H1 (cell line): ENCODE measurements at regions not wholly inside any gene's neighbourhood (a gene's known extent, or its start where the extent isn't known, plus 50 kb on each side); places are given as distances from the start of the nearest gene placed in this dataset.
"Not testable (repeated sequence)": the region's sequence is repeated elsewhere in the genome, so short reads cannot be mapped to it uniquely, and the experiment has no call there.

ENCODE experiments used
- BACH1 ChIP-seq: IDR thresholded peaks from 2 replicates; pipeline ENCODE4 v1.6.1; 2012; ENCODE audit warnings: low read length, improper control_type of control experiment
- EZH2 ChIP-seq: fragments of 200-600 bp; sonication (generic); IDR thresholded peaks from 2 replicates; pipeline ENCODE4 v1.7.1; 2012; ENCODE audit warnings: low read depth, mild to moderate bottlenecking, moderate library complexity, low read length, inconsistent platforms; ENCODE audit not compliant: severe bottlenecking
- POLR2A ChIP-seq, 2 experiments: IDR thresholded peaks; 1 replicate in 1 of 2; 2 replicates in 1 of 2; pipeline ENCODE4 v1.6.1; 2011; ENCODE audit warnings: low read depth in 2 of 2, low read length in 2 of 2, mild to moderate bottlenecking in 2 of 2; ENCODE audit errors: control extremely low read depth in 1 of 2
- POU5F1 ChIP-seq: IDR thresholded peaks from 2 replicates; pipeline ENCODE4 v1.6.1; 2011; ENCODE audit warnings: low read depth, mild to moderate bottlenecking, low read length, moderate library complexity
- RNF2 ChIP-seq: fragments of 200-900, 300-1000 bp; sonication (generic); IDR thresholded peaks from 2 replicates; pipeline ENCODE4 v1.7.1; 2016; ENCODE audit warnings: borderline replicate concordance, low read depth, mild to moderate bottlenecking, antibody characterized with exemption, low read length; ENCODE audit not compliant: poor library complexity, severe bottlenecking; ENCODE audit errors: missing control alignments
- SP1 ChIP-seq: IDR thresholded peaks from 2 replicates; pipeline ENCODE4 v1.6.1; 2011; ENCODE audit warnings: low read depth, low read length
- TAF7 ChIP-seq: optimal IDR thresholded peaks from 2 replicates; pipeline ENCODE3; 2011; ENCODE audit warnings: low read depth, mild to moderate bottlenecking, inconsistent platforms, low read length, moderate library complexity, borderline replicate concordance
- TEAD4 ChIP-seq: IDR thresholded peaks from 2 replicates; pipeline ENCODE4 v1.6.1; 2012; ENCODE audit warnings: low read depth, low read length, inconsistent platforms, mixed read lengths
- TF ChIP-seq, protein P1 (sequence below): IDR thresholded peaks from 2 replicates; pipeline ENCODE4 v1.6.1; 2012; ENCODE audit warnings: inconsistent platforms
- TF ChIP-seq, protein P2 (sequence below), 3 experiments: IDR thresholded peaks; 1 replicate in 2 of 3; 2 replicates in 1 of 3; pipeline versions ENCODE4 v1.5.1 to v1.6.1; 2011; ENCODE audit warnings: low read length in 3 of 3, mild to moderate bottlenecking in 3 of 3, inconsistent platforms in 2 of 3, low read depth in 1 of 3, moderate library complexity in 1 of 3; ENCODE audit not compliant: insufficient read depth in 1 of 3; ENCODE audit errors: control extremely low read depth in 1 of 3
- TF ChIP-seq, protein P3 (sequence below): IDR thresholded peaks from 2 replicates; pipeline ENCODE4 v1.6.1; 2012; ENCODE audit warnings: inconsistent platforms
- TF ChIP-seq, protein P4 (sequence below): IDR thresholded peaks from 2 replicates; pipeline ENCODE4 v1.6.1; 2011; ENCODE audit warnings: low read length, improper control_type of control experiment

DNA sequence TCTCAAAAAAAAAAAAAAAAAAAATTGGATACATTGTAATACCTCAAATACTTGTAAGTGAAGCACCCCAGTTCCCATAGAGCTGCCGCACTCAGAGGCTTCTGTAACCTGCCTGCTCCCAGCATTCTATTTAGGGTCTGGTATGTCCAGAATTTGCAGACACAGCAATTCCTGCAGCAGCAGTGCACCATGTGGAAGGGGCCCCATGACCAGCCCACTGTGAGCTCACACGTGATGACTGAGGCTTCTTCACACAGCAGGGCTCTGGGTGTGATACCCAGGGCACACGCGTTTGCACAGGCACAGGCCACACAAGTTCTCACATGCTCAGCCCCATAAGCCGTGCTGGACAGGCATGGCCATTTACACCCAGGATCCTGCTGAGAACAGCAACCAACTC, 5481.5 kb upstream of the TPTE start:
- not testable (repeated sequence) for TF ChIP-seq EZH2; TAF7; RNF2; BACH1; POLR2A (IDR thresholded peaks at IDR 0.05; ENCODE audit: control extremely low read depth in 1 of 2, low read depth in 2 of 2, low read length in 2 of 2); SP1; TEAD4; POU5F1
- TF ChIP-seq, protein P1, sequence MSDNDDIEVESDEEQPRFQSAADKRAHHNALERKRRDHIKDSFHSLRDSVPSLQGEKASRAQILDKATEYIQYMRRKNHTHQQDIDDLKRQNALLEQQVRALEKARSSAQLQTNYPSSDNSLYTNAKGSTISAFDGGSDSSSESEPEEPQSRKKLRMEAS: not testable (repeated sequence)
- TF ChIP-seq, protein P2, sequence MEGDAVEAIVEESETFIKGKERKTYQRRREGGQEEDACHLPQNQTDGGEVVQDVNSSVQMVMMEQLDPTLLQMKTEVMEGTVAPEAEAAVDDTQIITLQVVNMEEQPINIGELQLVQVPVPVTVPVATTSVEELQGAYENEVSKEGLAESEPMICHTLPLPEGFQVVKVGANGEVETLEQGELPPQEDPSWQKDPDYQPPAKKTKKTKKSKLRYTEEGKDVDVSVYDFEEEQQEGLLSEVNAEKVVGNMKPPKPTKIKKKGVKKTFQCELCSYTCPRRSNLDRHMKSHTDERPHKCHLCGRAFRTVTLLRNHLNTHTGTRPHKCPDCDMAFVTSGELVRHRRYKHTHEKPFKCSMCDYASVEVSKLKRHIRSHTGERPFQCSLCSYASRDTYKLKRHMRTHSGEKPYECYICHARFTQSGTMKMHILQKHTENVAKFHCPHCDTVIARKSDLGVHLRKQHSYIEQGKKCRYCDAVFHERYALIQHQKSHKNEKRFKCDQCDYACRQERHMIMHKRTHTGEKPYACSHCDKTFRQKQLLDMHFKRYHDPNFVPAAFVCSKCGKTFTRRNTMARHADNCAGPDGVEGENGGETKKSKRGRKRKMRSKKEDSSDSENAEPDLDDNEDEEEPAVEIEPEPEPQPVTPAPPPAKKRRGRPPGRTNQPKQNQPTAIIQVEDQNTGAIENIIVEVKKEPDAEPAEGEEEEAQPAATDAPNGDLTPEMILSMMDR (IDR thresholded peaks at IDR 0.05; ENCODE audit: control extremely low read depth in 1 of 3, insufficient read depth in 1 of 3, low read depth in 1 of 3, low read length in 3 of 3): not testable (repeated sequence)
- TF ChIP-seq, protein P3, sequence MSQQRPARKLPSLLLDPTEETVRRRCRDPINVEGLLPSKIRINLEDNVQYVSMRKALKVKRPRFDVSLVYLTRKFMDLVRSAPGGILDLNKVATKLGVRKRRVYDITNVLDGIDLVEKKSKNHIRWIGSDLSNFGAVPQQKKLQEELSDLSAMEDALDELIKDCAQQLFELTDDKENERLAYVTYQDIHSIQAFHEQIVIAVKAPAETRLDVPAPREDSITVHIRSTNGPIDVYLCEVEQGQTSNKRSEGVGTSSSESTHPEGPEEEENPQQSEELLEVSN: not testable (repeated sequence)
- TF ChIP-seq, protein P4, sequence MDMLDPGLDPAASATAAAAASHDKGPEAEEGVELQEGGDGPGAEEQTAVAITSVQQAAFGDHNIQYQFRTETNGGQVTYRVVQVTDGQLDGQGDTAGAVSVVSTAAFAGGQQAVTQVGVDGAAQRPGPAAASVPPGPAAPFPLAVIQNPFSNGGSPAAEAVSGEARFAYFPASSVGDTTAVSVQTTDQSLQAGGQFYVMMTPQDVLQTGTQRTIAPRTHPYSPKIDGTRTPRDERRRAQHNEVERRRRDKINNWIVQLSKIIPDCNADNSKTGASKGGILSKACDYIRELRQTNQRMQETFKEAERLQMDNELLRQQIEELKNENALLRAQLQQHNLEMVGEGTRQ: not testable (repeated sequence)
